H1 (cell line): ENCODE measurements at regions not wholly inside any gene's neighbourhood (a gene's known extent, or its start where the extent isn't known, plus 50 kb on each side); places are given as distances from the start of the nearest gene placed in this dataset.

ENCODE experiments used
- CTCF ChIA-PET: fragments of 300-600 bp; sonication (Branson Sonifier 250); formaldehyde crosslinking; loops from one replicate; lab custom pipeline; 2021; ENCODE audit not compliant: partially characterized antibody; lab: Charles Lee
- POLR2A ChIA-PET: fragments of 300-600 bp; sonication (Branson Sonifier 250); formaldehyde crosslinking; loops from one replicate; lab custom pipeline; 2021; ENCODE audit warnings: inconsistent platforms; ENCODE audit not compliant: partially characterized antibody; lab: Charles Lee
- DNase-seq, 2 experiments: peaks; one replicate each; pipeline versions ENCODE4 v3.0.0 to v3.0.0-alpha.2; 2010 to 2022; ENCODE audit warnings: low spot score in 2 of 2, low read depth in 1 of 2, mixed read lengths in 1 of 2
- FAIRE-seq: peaks from 2 replicates; lab custom pipeline; 2011; peaks lifted over from hg19 to GRCh38; lab: Jason Lieb, UNC
- H2AFZ ChIP-seq: 2 replicates; pipeline ENCODE4 v1.8.1; 2012; ENCODE audit warnings: low read length, inconsistent platforms
- H2AK5ac ChIP-seq: 2 replicates; pipeline ENCODE4 v1.6.1; 2013; ENCODE audit warnings: low read depth, low read length
- H2BK120ac ChIP-seq: replicated peaks from 2 replicates; pipeline ENCODE3; 2013; ENCODE audit warnings: low read depth, low read length, inconsistent platforms
- H2BK12ac ChIP-seq: 2 replicates; pipeline ENCODE4 v1.6.1; 2013; ENCODE audit warnings: low read depth, low read length
- H2BK15ac ChIP-seq: 2 replicates; pipeline ENCODE4 v1.6.1; 2013; ENCODE audit warnings: low read length
- H2BK20ac ChIP-seq: 2 replicates; pipeline ENCODE4 v1.6.1; 2013; ENCODE audit warnings: low read length
- H2BK5ac ChIP-seq: 2 replicates; pipeline ENCODE4 v1.6.1; 2013; ENCODE audit warnings: low read depth, low read length
- H3K14ac ChIP-seq: 2 replicates; pipeline ENCODE4 v1.6.1; 2013; ENCODE audit warnings: inconsistent platforms; ENCODE audit not compliant: insufficient read length
- H3K18ac ChIP-seq: 2 replicates; pipeline ENCODE4 v1.6.1; 2013; ENCODE audit warnings: low read length; ENCODE audit errors: extremely low read depth
- H3K23ac ChIP-seq: 2 replicates; pipeline ENCODE4 v1.6.1; 2013; ENCODE audit warnings: inconsistent platforms; ENCODE audit not compliant: insufficient read length
- H3K23me2 ChIP-seq: 2 replicates; pipeline ENCODE4 v1.6.1; 2013; ENCODE audit warnings: low read depth, low read length
- H3K27ac ChIP-seq: 2 replicates; pipeline ENCODE4 v1.6.1; 2011; ENCODE audit warnings: low read depth, low read length, inconsistent platforms
- H3K27me3 ChIP-seq, 4 experiments: replicated peaks in 1 of 4; 1 replicate in 1 of 4; 2 replicates in 3 of 4; pipeline versions ENCODE4 v1.6.1 to v1.8.1; 2011 to 2013; ENCODE audit warnings: low read length in 3 of 4, mild to moderate bottlenecking in 3 of 4, inconsistent platforms in 2 of 4, mixed read lengths in 2 of 4, moderate library complexity in 1 of 4; ENCODE audit not compliant: control insufficient read depth in 3 of 4, insufficient read depth in 3 of 4; ENCODE audit errors: extremely low read depth in 1 of 4
- H3K36me3 ChIP-seq, 4 experiments: 2 replicates each; pipeline versions ENCODE4 v1.6.1 to v1.8.1; 2011 to 2013; ENCODE audit warnings: mild to moderate bottlenecking in 4 of 4, low read length in 3 of 4, moderate library complexity in 2 of 4, control low read depth in 1 of 4, inconsistent platforms in 1 of 4; ENCODE audit not compliant: insufficient read depth in 4 of 4, control insufficient read depth in 2 of 4
- H3K4ac ChIP-seq: replicated peaks from 2 replicates; pipeline ENCODE3; 2013; ENCODE audit warnings: low read length, low read depth, mixed read lengths, inconsistent platforms; ENCODE audit not compliant: insufficient read length
- H3K4me1 ChIP-seq, 4 experiments: replicated peaks in 1 of 4; 1 replicate in 1 of 4; 2 replicates in 3 of 4; pipeline versions ENCODE4 v1.6.1 to v1.8.1; 2011 to 2013; ENCODE audit warnings: low read length in 3 of 4, inconsistent platforms in 2 of 4, mixed read lengths in 1 of 4; ENCODE audit not compliant: insufficient read depth in 4 of 4, control insufficient read depth in 3 of 4
- H3K4me2 ChIP-seq, 2 experiments: 2 replicates each; pipeline versions ENCODE4 v1.6.1 to v1.8.1; 2011 to 2013; ENCODE audit warnings: low read depth in 2 of 2, low read length in 2 of 2, control low read depth in 1 of 2, inconsistent platforms in 1 of 2, mild to moderate bottlenecking in 1 of 2; ENCODE audit not compliant: insufficient read depth in 1 of 2
- H3K4me3 ChIP-seq, 4 experiments: fragments of 200-600, 300-600 bp in 1 of 4; sonication (generic), shearing (Covaris generic), sonication (Bioruptor Twin) in 1 of 4; 2 replicates each; pipeline versions ENCODE4 v1.5.1 to v1.8.1; 2011 to 2016; ENCODE audit warnings: low read length in 4 of 4, low read depth in 3 of 4, control low read depth in 2 of 4, inconsistent platforms in 2 of 4, mild to moderate bottlenecking in 2 of 4, mixed read lengths in 1 of 4, moderate library complexity in 1 of 4; ENCODE audit not compliant: insufficient read depth in 2 of 4; ENCODE audit errors: extremely low read depth in 1 of 4
- H3K56ac ChIP-seq: replicated peaks from 2 replicates; pipeline ENCODE3; 2013; ENCODE audit warnings: low read depth, mild to moderate bottlenecking, mixed read lengths, low read length, inconsistent platforms; ENCODE audit not compliant: insufficient read length
- H3K79me1 ChIP-seq: 2 replicates; pipeline ENCODE4 v1.6.1; 2013; ENCODE audit warnings: low read depth, low read length, control low read depth
- H3K79me2 ChIP-seq, 2 experiments: 2 replicates each; pipeline versions ENCODE4 v1.6.1 to v1.8.1; 2012 to 2013; ENCODE audit warnings: low read length in 2 of 2, mild to moderate bottlenecking in 2 of 2, inconsistent platforms in 1 of 2; ENCODE audit not compliant: insufficient read depth in 2 of 2, control insufficient read depth in 1 of 2
- H3K9ac ChIP-seq, 4 experiments: replicated peaks in 1 of 4; 1 replicate in 1 of 4; 2 replicates in 3 of 4; pipeline versions ENCODE4 v1.6.1 to v1.8.1; 2011 to 2013; ENCODE audit warnings: low read depth in 3 of 4, low read length in 3 of 4, control low read depth in 2 of 4, mild to moderate bottlenecking in 2 of 4, moderate library complexity in 2 of 4, inconsistent platforms in 1 of 4; ENCODE audit errors: extremely low read depth in 1 of 4
- H3K9me3 ChIP-seq, 2 experiments: 2 replicates each; pipeline versions ENCODE4 v1.6.1 to v1.8.1; 2012 to 2013; ENCODE audit warnings: mild to moderate bottlenecking in 2 of 2, moderate library complexity in 2 of 2, control low read depth in 1 of 2, inconsistent platforms in 1 of 2, low read depth in 1 of 2, low read length in 1 of 2, mixed read lengths in 1 of 2; ENCODE audit not compliant: insufficient read depth in 2 of 2
- H4K20me1 ChIP-seq, 2 experiments: replicated peaks in 1 of 2; 2 replicates each; pipeline versions ENCODE3 to v1.8.1; 2011 to 2013; ENCODE audit warnings: inconsistent platforms in 2 of 2, low read length in 2 of 2, mild to moderate bottlenecking in 1 of 2; ENCODE audit not compliant: insufficient read depth in 2 of 2, control insufficient read depth in 1 of 2
- H4K5ac ChIP-seq: 2 replicates; pipeline ENCODE4 v1.6.1; 2013; ENCODE audit warnings: low read length, low read depth, mixed read lengths, inconsistent platforms; ENCODE audit not compliant: insufficient read length
- H4K8ac ChIP-seq: 2 replicates; pipeline ENCODE4 v1.8.0; 2013; ENCODE audit warnings: mild to moderate bottlenecking, moderate library complexity, low read length, inconsistent platforms; ENCODE audit not compliant: insufficient read depth; ENCODE audit errors: extremely low read depth
- H4K91ac ChIP-seq: replicated peaks from 2 replicates; pipeline ENCODE3; 2013; ENCODE audit warnings: low read length, mixed read lengths, inconsistent platforms; ENCODE audit not compliant: insufficient read length
- BRCA1 ChIP-seq: IDR thresholded peaks from 2 replicates; pipeline ENCODE4 v1.6.1; 2012; ENCODE audit warnings: low read depth, low read length, improper control_type of control experiment
- CBX5 ChIP-seq: fragments of 300-800, 300-1000 bp; sonication (generic); IDR thresholded peaks from 2 replicates; pipeline ENCODE4 v1.7.1; 2016; ENCODE audit warnings: antibody characterized with exemption, low read length, low read depth
- CEBPB ChIP-seq: IDR thresholded peaks from 2 replicates; pipeline ENCODE4 v1.6.1; 2012; ENCODE audit warnings: low read depth, low read length
- CHD2 ChIP-seq: IDR thresholded peaks from 2 replicates; pipeline ENCODE4 v1.6.1; 2012; ENCODE audit warnings: low read length, improper control_type of control experiment
- CTBP2 ChIP-seq: IDR thresholded peaks from 2 replicates; pipeline ENCODE4 v1.7.0; 2011; ENCODE audit warnings: borderline replicate concordance, mild to moderate bottlenecking, moderate library complexity, mixed read lengths, low read length; ENCODE audit not compliant: insufficient read depth, insufficient read length
- EZH2 ChIP-seq: fragments of 200-600 bp; sonication (generic); IDR thresholded peaks from 2 replicates; pipeline ENCODE4 v1.7.1; 2012; ENCODE audit warnings: low read depth, mild to moderate bottlenecking, moderate library complexity, low read length, inconsistent platforms; ENCODE audit not compliant: severe bottlenecking
- GABPA ChIP-seq: IDR thresholded peaks from 2 replicates; pipeline ENCODE4 v1.6.1; 2011; ENCODE audit warnings: mild to moderate bottlenecking, low read length, moderate library complexity, borderline replicate concordance; ENCODE audit not compliant: insufficient read depth
- KDM1A ChIP-seq: fragments of 200-600, 300-600 bp; sonication (generic); IDR thresholded peaks from 2 replicates; pipeline ENCODE4 v1.7.1; 2016; ENCODE audit warnings: mild to moderate bottlenecking, low read length, borderline replicate concordance
- MAFK ChIP-seq: IDR thresholded peaks from 2 replicates; pipeline ENCODE4 v1.6.1; 2012; ENCODE audit warnings: low read depth, mild to moderate bottlenecking, improper control_type of control experiment, low read length
- NANOG ChIP-seq: IDR thresholded peaks from 2 replicates; pipeline ENCODE4 v1.6.1; 2011; ENCODE audit warnings: low read length, low read depth, mild to moderate bottlenecking, inconsistent platforms; ENCODE audit not compliant: insufficient read depth, poor library complexity, severe bottlenecking
- SIRT6 ChIP-seq: IDR thresholded peaks from one replicate; pipeline ENCODE4 v1.7.1; 2012; ENCODE audit warnings: low read length, inconsistent platforms
- SP1 ChIP-seq: IDR thresholded peaks from 2 replicates; pipeline ENCODE4 v1.6.1; 2011; ENCODE audit warnings: low read depth, low read length
- SP2 ChIP-seq: IDR thresholded peaks from 2 replicates; pipeline ENCODE4 v1.6.1; 2012; ENCODE audit warnings: mild to moderate bottlenecking, low read length, inconsistent platforms
- TEAD4 ChIP-seq: IDR thresholded peaks from 2 replicates; pipeline ENCODE4 v1.6.1; 2012; ENCODE audit warnings: low read depth, low read length, inconsistent platforms, mixed read lengths
- WGBS, 2 experiments: shearing (Covaris generic) in 1 of 2; methylation state at CpG; one replicate each; pipeline versions ENCODE4 v1.1.6 to v1.1.7; 2013 to 2015; ENCODE audit warnings: low lambda C conversion rate in 2 of 2, mixed read lengths in 2 of 2, inconsistent platforms in 1 of 2, low coverage in 1 of 2, missing lambda C conversion rate in 1 of 2; ENCODE audit not compliant: insufficient replicate concordance in 2 of 2, insufficient coverage in 1 of 2, insufficient read length in 1 of 2; ENCODE audit errors: extremely low coverage in 1 of 2, missing lambda C conversion rate in 1 of 2; 5-methylcytosine and 5-hydroxymethylcytosine counted together
- TF ChIP-seq, protein P1 (sequence below): IDR thresholded peaks from 2 replicates; pipeline ENCODE4 v1.6.1; 2011; ENCODE audit warnings: low read length, improper control_type of control experiment

DNA sequence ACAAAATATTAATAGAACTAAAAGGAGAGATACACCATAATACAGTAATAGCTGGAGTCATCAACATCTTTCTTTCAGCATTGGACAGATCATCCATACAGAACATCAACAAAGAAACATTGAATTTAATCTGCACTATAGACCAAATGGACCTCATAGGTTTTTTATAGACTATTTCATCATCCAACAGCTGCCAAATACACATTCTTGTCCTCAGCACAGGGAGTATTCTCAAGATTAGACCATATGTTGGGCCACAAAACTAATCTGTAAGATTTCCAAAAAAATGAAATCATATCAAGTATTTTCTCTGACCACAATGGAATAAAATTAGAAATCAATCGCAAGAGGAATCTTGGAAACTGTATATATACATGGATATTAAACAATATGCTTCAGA, 86.9 kb downstream of the FSCB start:
- DNase-seq: no peak
- H3K56ac ChIP-seq: no peak overlapping the region
- no peak overlapping the region for H2BK12ac ChIP-seq
- no peak overlapping the region for H3K4ac ChIP-seq
- no peaks in the 10 kb centered on the region for H3K4me1 ChIP-seq
- no peaks in the 10 kb centered on the region for H3K23me2 ChIP-seq
- H2BK20ac ChIP-seq: no peak overlapping the region
- no peak overlapping the region for H3K18ac ChIP-seq
- no peak overlapping the region for H2BK5ac ChIP-seq
- H2BK15ac ChIP-seq: no peak overlapping the region
- WGBS, 2 experiments: 100% methylated on average over 1 of the region's 1 CpG; no CpG with 5 or more reads in 1 of the 2 experiments
- no peak overlapping the region for H3K9ac ChIP-seq
- no peak overlapping the region for H4K8ac ChIP-seq
- H2AFZ ChIP-seq: no peak overlapping the region
- H3K36me3 ChIP-seq: no peaks in the 10 kb centered on the region
- no peak overlapping the region for H2BK120ac ChIP-seq
- H3K4me3 ChIP-seq: no peak overlapping the region
- H3K14ac ChIP-seq: no peak overlapping the region
- H4K91ac ChIP-seq: no peak overlapping the region
- H3K79me2 ChIP-seq: no peaks in the 10 kb centered on the region
- H3K27ac ChIP-seq: no peak overlapping the region
- no peak overlapping the region for H4K5ac ChIP-seq
- no peak for FAIRE-seq
- H2AK5ac ChIP-seq: no peak overlapping the region
- no peak overlapping the region for H3K23ac ChIP-seq
- H3K4me2 ChIP-seq: no peak overlapping the region
- ChIA-PET POLR2A (no interaction called here), CTCF (no interaction called here)
- peaks cover 3 to 8% of the 10 kb centered on the region in 2 experiments; a peak in 2 of 4 replicates for H3K9me3 ChIP-seq
- H3K27me3 ChIP-seq: no peaks in the 10 kb centered on the region
- H4K20me1 ChIP-seq: no peaks in the 10 kb centered on the region
- H3K79me1 ChIP-seq: no peaks in the 10 kb centered on the region
- TF ChIP-seq BRCA1 (no peak), GABPA (no peak), NANOG (no peak), TEAD4 (no peak), SP2 (no peak), CTBP2 (no peak), CEBPB (no peak), CHD2 (no peak), CBX5 (no peak), SIRT6 (no peak), EZH2 (no peak), KDM1A (no peak), SP1 (no peak), MAFK (no peak)
- TF ChIP-seq, protein P1, sequence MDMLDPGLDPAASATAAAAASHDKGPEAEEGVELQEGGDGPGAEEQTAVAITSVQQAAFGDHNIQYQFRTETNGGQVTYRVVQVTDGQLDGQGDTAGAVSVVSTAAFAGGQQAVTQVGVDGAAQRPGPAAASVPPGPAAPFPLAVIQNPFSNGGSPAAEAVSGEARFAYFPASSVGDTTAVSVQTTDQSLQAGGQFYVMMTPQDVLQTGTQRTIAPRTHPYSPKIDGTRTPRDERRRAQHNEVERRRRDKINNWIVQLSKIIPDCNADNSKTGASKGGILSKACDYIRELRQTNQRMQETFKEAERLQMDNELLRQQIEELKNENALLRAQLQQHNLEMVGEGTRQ: no peak
